IMR-90 (cell line): ENCODE measurements at regions not wholly inside any gene's neighbourhood (a gene's known extent, or its start where the extent isn't known, plus 50 kb on each side); places are given as distances from the start of the nearest gene placed in this dataset.

Source experiments
- ATAC-seq: fragments of 200-7000 bp; cut with Tn5 transposase; 2 replicates; pipeline ENCODE4 v1.9.1; 2020; ENCODE audit warnings: low read depth, mild to moderate bottlenecking, moderate library complexity
- BruUV-seq: library from RNA; stranded (reverse); fragments of 400-500 nt; replicated peaks from 2 replicates; lab custom pipeline; 2021; lab: Mats Ljungman, UMichigan
- CTCF ChIA-PET: fragments of 300-600 bp; formaldehyde crosslinking; extraction: SDS; loops from one replicate; lab custom pipeline; 2021; ENCODE audit warnings: antibody characterized with exemption; lab: Yijun Ruan, JAX
- POLR2A ChIA-PET: fragments of 300-600 bp; sonication (Branson Sonifier 250); formaldehyde crosslinking; loops from one replicate; lab custom pipeline; 2022; ENCODE audit warnings: antibody characterized with exemption; ENCODE audit not compliant: unreplicated experiment; lab: Charles Lee
- DNase-seq: peaks from one replicate; pipeline ENCODE4 v3.0.0; 2013
- H2AFZ ChIP-seq: replicated peaks from 2 replicates; pipeline ENCODE3; 2013; ENCODE audit warnings: low read length, mild to moderate bottlenecking; ENCODE audit not compliant: poor library complexity
- H2AK5ac ChIP-seq: 2 replicates; pipeline ENCODE4 v1.6.1; 2013; ENCODE audit warnings: low read depth, low read length, inconsistent platforms
- H2AK9ac ChIP-seq: replicated peaks from 2 replicates; pipeline ENCODE3; 2013; ENCODE audit warnings: mild to moderate bottlenecking, low read depth, low read length, moderate library complexity; ENCODE audit not compliant: poor library complexity
- H2BK120ac ChIP-seq: 2 replicates; pipeline ENCODE4 v1.6.1; 2013; ENCODE audit warnings: low read depth, low read length, inconsistent platforms
- H2BK15ac ChIP-seq: 3 replicates; pipeline ENCODE4 v1.6.1; 2013; ENCODE audit warnings: low read depth, low read length, inconsistent platforms
- H2BK20ac ChIP-seq: 2 replicates; pipeline ENCODE4 v1.6.1; 2013; ENCODE audit warnings: low read depth, mild to moderate bottlenecking, inconsistent platforms, low read length, moderate library complexity
- H2BK5ac ChIP-seq: 2 replicates; pipeline ENCODE4 v1.6.1; 2013; ENCODE audit warnings: mild to moderate bottlenecking, low read depth, low read length, inconsistent platforms; ENCODE audit not compliant: poor library complexity, severe bottlenecking
- H3K14ac ChIP-seq: replicated peaks from 2 replicates; pipeline ENCODE4 v1.6.1; 2013; ENCODE audit warnings: low read depth, low read length, inconsistent platforms
- H3K18ac ChIP-seq: 2 replicates; pipeline ENCODE4 v1.6.1; 2013; ENCODE audit warnings: low read depth, low read length, control low read depth
- H3K23ac ChIP-seq: 2 replicates; pipeline ENCODE4 v1.6.1; 2013; ENCODE audit warnings: low read depth, low read length, inconsistent platforms
- H3K27ac ChIP-seq: 2 replicates; pipeline ENCODE4 v1.5.1; 2013; ENCODE audit warnings: mild to moderate bottlenecking, control low read depth, low read length; ENCODE audit not compliant: insufficient read depth
- H3K27me3 ChIP-seq: 2 replicates; pipeline ENCODE4 v1.6.1; 2013; ENCODE audit warnings: low read length; ENCODE audit not compliant: control insufficient read depth, insufficient read depth
- H3K36me3 ChIP-seq: 2 replicates; pipeline ENCODE4 v1.6.1; 2013; ENCODE audit warnings: low read length, mixed read lengths; ENCODE audit not compliant: control insufficient read depth, insufficient read depth
- H3K4ac ChIP-seq: 2 replicates; pipeline ENCODE4 v1.6.1; 2013; ENCODE audit warnings: low read depth, low read length, inconsistent platforms
- H3K4me1 ChIP-seq: 2 replicates; pipeline ENCODE4 v1.6.1; 2013; ENCODE audit warnings: low read length, mixed read lengths; ENCODE audit not compliant: control insufficient read depth, insufficient read depth
- H3K4me2 ChIP-seq: 2 replicates; pipeline ENCODE4 v1.6.1; 2013; ENCODE audit warnings: low read depth, mild to moderate bottlenecking, control low read depth, low read length, moderate library complexity
- H3K4me3 ChIP-seq: 2 replicates; pipeline ENCODE4 v1.5.1; 2013; ENCODE audit warnings: low read depth, mild to moderate bottlenecking, control low read depth, low read length, moderate library complexity; ENCODE audit not compliant: insufficient read depth
- H3K56ac ChIP-seq: 2 replicates; pipeline ENCODE4 v1.6.1; 2013; ENCODE audit warnings: low read length, inconsistent platforms; ENCODE audit not compliant: insufficient read depth; ENCODE audit errors: extremely low read depth
- H3K79me1 ChIP-seq, 2 experiments: 2 replicates each; pipeline ENCODE4 v1.6.1; 2013; ENCODE audit warnings: low read length in 2 of 2, inconsistent platforms in 1 of 2, low read depth in 1 of 2
- H3K9ac ChIP-seq: 2 replicates; pipeline ENCODE4 v1.6.1; 2013; ENCODE audit warnings: low read depth, low read length, control low read depth
- H3K9me1 ChIP-seq: 2 replicates; pipeline ENCODE4 v1.6.1; 2013; ENCODE audit warnings: low read length, inconsistent platforms; ENCODE audit not compliant: insufficient read depth
- H3K9me3 ChIP-seq: 2 replicates; pipeline ENCODE4 v1.6.1; 2013; ENCODE audit warnings: low read length; ENCODE audit not compliant: control insufficient read depth, insufficient read depth
- H4K20me1 ChIP-seq: 2 replicates; pipeline ENCODE4 v1.6.1; 2013; ENCODE audit warnings: low read length, inconsistent platforms; ENCODE audit not compliant: insufficient read depth
- H4K5ac ChIP-seq: 2 replicates; pipeline ENCODE4 v1.6.1; 2013; ENCODE audit warnings: mild to moderate bottlenecking, low read depth, low read length, control low read depth
- H4K8ac ChIP-seq, 2 experiments: 2 replicates each; pipeline ENCODE4 v1.6.1; 2013; ENCODE audit warnings: low read depth in 2 of 2, low read length in 2 of 2, control low read depth in 1 of 2, inconsistent platforms in 1 of 2
- H4K91ac ChIP-seq: 2 replicates; pipeline ENCODE4 v1.6.1; 2013; ENCODE audit warnings: low read depth, low read length, inconsistent platforms; ENCODE audit not compliant: insufficient read depth
- CEBPB ChIP-seq: IDR thresholded peaks from 2 replicates; pipeline ENCODE4 v1.6.1; 2012; ENCODE audit warnings: low read depth, low read length, improper control_type of control experiment
- MAZ ChIP-seq: IDR thresholded peaks from 2 replicates; pipeline ENCODE4 v1.6.1; 2012; ENCODE audit warnings: low read depth, mild to moderate bottlenecking, low read length, improper control_type of control experiment, moderate library complexity, borderline replicate concordance
- NFE2L2 ChIP-seq: fragments of 150-350 bp; IDR thresholded peaks from 2 replicates; pipeline ENCODE4 v1.6.1; 2016; ENCODE audit warnings: low read depth, mild to moderate bottlenecking, low read length
- RAD21 ChIP-seq: IDR thresholded peaks from 2 replicates; pipeline ENCODE4 v1.6.1; 2012; ENCODE audit warnings: low read length, improper control_type of control experiment
- RCOR1 ChIP-seq: IDR thresholded peaks from 2 replicates; pipeline ENCODE4 v1.6.1; 2012; ENCODE audit warnings: mild to moderate bottlenecking, low read length, improper control_type of control experiment; ENCODE audit not compliant: insufficient replicate concordance
- SMC3 ChIP-seq: fragments of 150-350 bp; IDR thresholded peaks from 2 replicates; pipeline ENCODE4 v1.6.1; 2016; ENCODE audit warnings: low read depth, mild to moderate bottlenecking, antibody characterized with exemption, low read length, moderate library complexity
- whole genome bisulfite sequencing, 2 experiments: methylation state at CpG; one replicate each; pipeline versions ENCODE4 v1.1.5 to v1.1.7; 2013; ENCODE audit warnings: missing lambda C conversion rate in 2 of 2; ENCODE audit not compliant: insufficient read length in 1 of 2; ENCODE audit errors: extremely low coverage in 2 of 2; 5-methylcytosine and 5-hydroxymethylcytosine counted together
- dilution Hi-C: fragments of 300-500 bp; cut with HindIII; formaldehyde crosslinking; loops from one replicate; pipeline ENCODE4 v1.14.3; 2018; ENCODE audit warnings: low sequenced_read_pairs; ENCODE audit not compliant: unreplicated experiment
- in situ Hi-C: fragments of 300-500 bp; cut with MboI; formaldehyde crosslinking; loops from 3 replicates; pipeline ENCODE4 v1.14.3; 2019; ENCODE audit warnings: low sequenced_read_pairs, inconsistent platforms, mixed read lengths
- intact Hi-C: fragments of 100-400 bp; cut with micrococcal nuclease; formaldehyde crosslinking; loops from 2 replicates; pipeline ENCODE4 v1.10.0; 2022

- H4K91ac ChIP-seq: no peak overlapping the region
- H2BK120ac ChIP-seq: no peak overlapping the region
- no TSS peak for BruUV-seq
- in situ Hi-C loops (no loop called here), dilution Hi-C loops (no loop called here), intact Hi-C loops (no loop called here)
- no peaks in the 10 kb centered on the region for H3K36me3 ChIP-seq
- H2AK5ac ChIP-seq: no peak overlapping the region
- DNase-seq (no peak), ATAC-seq (no peak)
- H3K4ac ChIP-seq: no peak overlapping the region
- CTCF ChIA-PET: no interaction called here
- WGBS, 2 experiments: 100% methylated on average over 2 of the region's 8 CpGs; no CpG with 5 or more reads in 1 of the 2 experiments
- no peaks in the 10 kb centered on the region for H3K4me1 ChIP-seq
- H2AK9ac ChIP-seq: no peak overlapping the region
- H3K56ac ChIP-seq: no peak overlapping the region
- H3K79me1 ChIP-seq: no peaks in the 10 kb centered on the region
- H3K27ac ChIP-seq: no peak overlapping the region
- TF ChIP-seq RCOR1 (no peak), RAD21 (no peak), CEBPB (no peak), NFE2L2 (no peak), SMC3 (no peak), MAZ (no peak)
- H3K9me1 ChIP-seq: no peaks in the 10 kb centered on the region
- H3K23ac ChIP-seq: no peak overlapping the region
- H3K9ac ChIP-seq: no peak overlapping the region
- no peaks in the 10 kb centered on the region for H3K9me3 ChIP-seq
- no peak overlapping the region for H4K5ac ChIP-seq
- H2BK20ac ChIP-seq: no peak overlapping the region
- H3K14ac ChIP-seq: no peak overlapping the region
- no peak overlapping the region for H2BK15ac ChIP-seq
- H4K8ac ChIP-seq: no peak overlapping the region
- no peak overlapping the region for H3K18ac ChIP-seq
- H3K4me2 ChIP-seq: no peak overlapping the region
- POLR2A ChIA-PET: no interaction called here
- no peak overlapping the region for H2BK5ac ChIP-seq
- H3K4me3 ChIP-seq: no peak overlapping the region
- no peak overlapping the region for H2AFZ ChIP-seq
- no peaks in the 10 kb centered on the region for H3K27me3 ChIP-seq
- H4K20me1 ChIP-seq: no peaks in the 10 kb centered on the region
These were observed 83.1 kb downstream of the PTCHD4 start for GRCh38 chr6:48027704-48028435.
